ENCODE measurements at regions not wholly inside any gene's neighbourhood (a gene's known extent, or its start where the extent isn't known, plus 50 kb on each side); places are given as distances from the start of the nearest gene placed in this dataset.
"Not testable (repeated sequence)": the region's sequence is repeated elsewhere in the genome, so short reads cannot be mapped to it uniquely, and the experiment has no call there.

- Histone ChIP-seq H3K4me1 (no peaks in the 10 kb centered on the region), H3K4me3 (no peak overlapping the region), H3K27me3 (no peaks in the 10 kb centered on the region), H3K27ac (no peak overlapping the region), H3K36me3 (no peaks in the 10 kb centered on the region), H3K9me3 (no peaks in the 10 kb centered on the region)
- DNase-seq (ENCODE audit: low spot score in 2 of 2): no peak
- intact Hi-C loops (cut with DNase I; ENCODE audit: low total_unique reads): no loop called here
- no peak for TF ChIP-seq POLR2AphosphoS5 (IDR thresholded peaks at IDR 0.05)
- no peak for TF ChIP-seq POLR2A (IDR thresholded peaks at IDR 0.05)
- no peak for TF ChIP-seq CTCF (IDR thresholded peaks at IDR 0.05)
Measured at GRCh38 chrY:12393190-12393589, 307.8 kb upstream of the USP9Y start.

DNA sequence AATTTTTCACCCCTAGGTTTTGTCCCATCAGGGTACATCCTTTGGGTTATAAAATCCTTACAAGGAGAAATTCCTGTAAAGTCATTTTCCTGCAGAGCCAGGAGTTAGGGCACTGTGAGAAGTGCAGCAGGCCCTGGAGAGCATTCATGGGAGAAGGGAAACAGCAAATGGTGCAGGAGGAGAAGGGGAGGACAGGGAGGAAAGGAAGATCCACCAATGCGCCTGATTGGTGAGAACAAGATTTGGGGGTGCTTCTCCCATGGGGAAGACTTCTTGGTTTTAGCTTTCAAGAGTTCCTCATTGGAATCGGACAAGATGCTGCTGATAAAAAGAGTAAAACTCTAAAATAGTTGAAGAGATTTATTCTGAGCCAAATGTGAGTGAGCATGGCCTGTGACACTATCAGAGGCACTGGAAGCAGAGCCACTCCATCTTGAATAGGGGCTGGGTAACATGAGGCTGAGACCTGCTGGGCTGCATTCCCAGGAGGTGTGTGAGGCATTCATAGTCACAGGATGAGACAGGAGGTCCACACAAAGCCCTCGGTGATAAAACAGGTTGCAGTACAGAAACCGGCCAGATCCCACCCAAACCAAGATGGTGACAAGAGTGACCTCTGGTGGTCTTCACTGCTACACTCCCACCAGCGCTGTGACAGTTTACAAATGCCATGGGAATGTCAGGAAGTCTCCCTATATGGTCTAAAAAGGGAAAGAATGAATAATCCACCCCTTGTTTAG lies 305.5 kb upstream of the USP9Y start:
- H3K4me1 ChIP-seq; DNase-seq (ENCODE audit: low spot score in 2 of 2); H3K36me3 ChIP-seq; H3K27ac ChIP-seq; H3K4me3 ChIP-seq; intact Hi-C loops (cut with DNase I; ENCODE audit: low total_unique reads); H3K9me3 ChIP-seq; H3K27me3 ChIP-seq: not testable (repeated sequence)

GRCh38 chrY:12403916-12404315 lies 297.1 kb upstream of the USP9Y start:
- DNase-seq (ENCODE audit: low spot score in 2 of 2): no peak
- H3K27me3 ChIP-seq: no peaks in the 10 kb centered on the region
- no peaks in the 10 kb centered on the region for H3K36me3 ChIP-seq
- H3K4me3 ChIP-seq: no peak overlapping the region
- no peaks in the 10 kb centered on the region for H3K4me1 ChIP-seq
- TF ChIP-seq POLR2AphosphoS5 (IDR thresholded peaks at IDR 0.05) (no peak), POLR2A (IDR thresholded peaks at IDR 0.05) (no peak), CTCF (IDR thresholded peaks at IDR 0.05) (no peak)
- intact Hi-C loops (cut with DNase I; ENCODE audit: low total_unique reads): no loop called here
- no peak overlapping the region for H3K27ac ChIP-seq
- no peaks in the 10 kb centered on the region for H3K9me3 ChIP-seq

DNA sequence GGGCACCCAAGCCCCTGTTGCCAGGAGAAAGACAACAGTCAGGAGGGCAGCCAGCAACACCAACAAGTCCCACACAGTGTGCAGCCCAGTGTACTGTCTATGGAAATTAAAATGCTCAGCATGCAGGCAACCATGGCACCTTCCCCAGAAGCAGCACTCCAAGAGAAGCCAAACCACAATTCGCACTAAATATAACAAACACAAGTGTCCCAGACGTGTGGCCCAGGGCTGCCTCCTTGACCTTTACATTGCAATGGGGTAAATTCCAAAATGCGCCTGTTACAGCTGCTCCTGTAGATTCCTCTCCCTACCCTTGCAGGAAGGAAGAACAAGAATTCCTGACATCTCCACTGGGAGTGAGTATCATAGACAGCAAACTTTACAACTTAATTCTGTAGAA lies 292.8 kb upstream of the USP9Y start:
- Histone ChIP-seq H3K9me3 (no peaks in the 10 kb centered on the region), H3K27me3 (no peaks in the 10 kb centered on the region), H3K4me3 (no peak overlapping the region), H3K27ac (no peak overlapping the region), H3K36me3 (no peaks in the 10 kb centered on the region), H3K4me1 (no peaks in the 10 kb centered on the region)
- intact Hi-C loops (cut with DNase I; ENCODE audit: low total_unique reads): no loop called here
- TF ChIP-seq POLR2A (IDR thresholded peaks at IDR 0.05): no peak
- no peak for TF ChIP-seq CTCF (IDR thresholded peaks at IDR 0.05)
- TF ChIP-seq POLR2AphosphoS5 (IDR thresholded peaks at IDR 0.05): no peak
- no peak for DNase-seq (ENCODE audit: low spot score in 2 of 2)

DNA sequence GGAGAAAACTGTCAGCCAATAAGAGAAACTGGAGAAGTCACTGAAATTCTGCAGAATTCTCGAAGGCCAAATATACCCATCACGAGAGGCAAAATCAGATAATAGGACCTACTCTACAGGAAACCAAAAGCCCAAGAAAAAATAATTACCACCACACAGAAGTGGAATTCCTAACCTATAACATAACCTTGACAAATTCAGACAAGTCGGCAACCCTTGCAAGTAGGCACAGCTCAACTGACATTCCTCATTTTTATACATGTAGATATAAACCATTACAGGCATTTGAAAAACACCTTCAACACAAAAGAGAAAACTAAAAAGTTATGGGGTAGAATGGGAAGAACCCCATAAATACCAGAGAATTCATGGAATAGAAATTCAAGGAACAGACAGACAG lies 290.3 kb upstream of the USP9Y start:
- DNase-seq (ENCODE audit: low spot score in 2 of 2): no peak

More for the DNA sequence above, 290.3 kb upstream of the USP9Y start:
- Histone ChIP-seq H3K4me1 (no peaks in the 10 kb centered on the region), H3K36me3 (no peaks in the 10 kb centered on the region), H3K27me3 (no peaks in the 10 kb centered on the region), H3K27ac (no peak overlapping the region), H3K9me3 (no peaks in the 10 kb centered on the region), H3K4me3 (no peak overlapping the region)
- TF ChIP-seq POLR2AphosphoS5 (IDR thresholded peaks at IDR 0.05) (no peak), POLR2A (IDR thresholded peaks at IDR 0.05) (no peak), CTCF (IDR thresholded peaks at IDR 0.05) (no peak)
- intact Hi-C loops (cut with DNase I; ENCODE audit: low total_unique reads): no loop called here
